ENCODE measurements at regions not wholly inside any gene's neighbourhood (a gene's known extent, or its start where the extent isn't known, plus 50 kb on each side); places are given as distances from the start of the nearest gene placed in this dataset.
"Not testable (repeated sequence)": the region's sequence is repeated elsewhere in the genome, so short reads cannot be mapped to it uniquely, and the experiment has no call there.

- DNase-seq (ENCODE audit: low spot score): no peak
These were observed 150.6 kb downstream of the SI start for GRCh38 chr3:164927728-164928127.

- DNase-seq (ENCODE audit: low spot score): no peak
These were observed 159.4 kb downstream of the SI start for GRCh38 chr3:164918905-164919304.

- DNase-seq (ENCODE audit: low spot score): no peak
These were observed 165.4 kb downstream of the SI start for GRCh38 chr3:164912916-164913315.

- DNase-seq (ENCODE audit: low spot score): no peak
These were observed 174.4 kb downstream of the SI start for GRCh38 chr3:164903820-164904451.

GRCh38 chr3:164897342-164897741, 181.0 kb downstream of the SI start:
- peak; percentile 33 for DNase-seq (ENCODE audit: low spot score)

- no peak for DNase-seq (ENCODE audit: low spot score)
These were observed 188.2 kb downstream of the SI start for GRCh38 chr3:164890061-164890460.

GRCh38 chr3:164883171-164883570, 195.1 kb downstream of the SI start:
- DNase-seq (ENCODE audit: low spot score): no peak

GRCh38 chr3:164879201-164879600, 199.1 kb downstream of the SI start:
- peak; percentile 4 for DNase-seq (ENCODE audit: low spot score)

GRCh38 chr3:164864454-164864853, 213.8 kb downstream of the SI start:
- DNase-seq (ENCODE audit: low spot score): no peak

GRCh38 chr3:164852866-164853265, 225.4 kb downstream of the SI start:
- DNase-seq (ENCODE audit: low spot score): no peak

GRCh38 chr3:164851905-164852304, 226.4 kb downstream of the SI start:
- DNase-seq (ENCODE audit: low spot score): no peak

- DNase-seq (ENCODE audit: low spot score): no peak
These were observed 227.1 kb downstream of the SI start for GRCh38 chr3:164851204-164851603.

GRCh38 chr3:164848923-164849322, 229.4 kb downstream of the SI start:
- no peak for DNase-seq (ENCODE audit: low spot score)

- no peak for DNase-seq (ENCODE audit: low spot score)
These were observed 232.6 kb downstream of the SI start for GRCh38 chr3:164845739-164846138.

GRCh38 chr3:164832216-164832615, 246.1 kb downstream of the SI start:
- no peak for DNase-seq (ENCODE audit: low spot score)

- no peak for DNase-seq (ENCODE audit: low spot score)
These were observed 260.0 kb downstream of the SI start for GRCh38 chr3:164818318-164818717.

GRCh38 chr3:164814106-164814505, 264.2 kb downstream of the SI start:
- DNase-seq (ENCODE audit: low spot score): no peak

GRCh38 chr3:164812042-164812441, 266.3 kb downstream of the SI start:
- DNase-seq (ENCODE audit: low spot score): no peak

- no peak for DNase-seq (ENCODE audit: low spot score)
These were observed 272.1 kb downstream of the SI start for GRCh38 chr3:164806188-164806587.

- no peak for DNase-seq (ENCODE audit: low spot score)
These were observed 284.2 kb downstream of the SI start for GRCh38 chr3:164794099-164794498.

GRCh38 chr3:164791263-164791662, 287.0 kb downstream of the SI start:
- DNase-seq (ENCODE audit: low spot score): no peak

GRCh38 chr3:164784407-164784806, 293.9 kb downstream of the SI start:
- DNase-seq (ENCODE audit: low spot score): not testable (repeated sequence)

- no peak for DNase-seq (ENCODE audit: low spot score)
These were observed 296.5 kb downstream of the SI start for GRCh38 chr3:164781755-164782154.

GRCh38 chr3:164779816-164780215, 298.5 kb downstream of the SI start:
- DNase-seq (ENCODE audit: low spot score): peak; percentile 28
